Sigmoid colon (tissue), 6 donors: ENCODE measurements at regions not wholly inside any gene's neighbourhood (a gene's known extent, or its start where the extent isn't known, plus 50 kb on each side); places are given as distances from the start of the nearest gene placed in this dataset.

ENCODE experiments used
- DNase-seq: peaks from one replicate; pipeline ENCODE4 v3.0.0-alpha.2; 2019
- H3K27ac ChIP-seq, 4 donors: fragments of 200-600 bp; sonication (generic); one replicate each; pipeline ENCODE4 v1.5.1; 2016 to 2019; ENCODE audit warnings: mild to moderate bottlenecking in 1 of 4
- H3K27me3 ChIP-seq, 3 donors: fragments of 200-600 bp; sonication (generic); one replicate each; pipeline ENCODE4 v1.5.1; 2019; ENCODE audit warnings: mild to moderate bottlenecking in 1 of 3
- H3K36me3 ChIP-seq, 4 donors: fragments of 200-600 bp; sonication (generic); one replicate each; pipeline ENCODE4 v1.5.1; 2016 to 2019
- H3K4me1 ChIP-seq, 4 donors: fragments of 200-600 bp; sonication (generic); one replicate each; pipeline ENCODE4 v1.5.1; 2017 to 2019
- H3K4me3 ChIP-seq, 4 donors: fragments of 200-600 bp; sonication (generic); one replicate each; pipeline ENCODE4 v1.5.1; 2017 to 2019; ENCODE audit warnings: mild to moderate bottlenecking in 2 of 4, moderate library complexity in 1 of 4
- H3K9me3 ChIP-seq, 4 donors: fragments of 200-600 bp in 3 of 4; sonication (generic) in 3 of 4; one replicate each; pipeline versions ENCODE4 v1.5.1 to v1.6.1; 2013 to 2019
- CTCF ChIP-seq, 4 experiments: fragments of 450-650 bp in 3 of 4; fragments of 200-600 bp in 1 of 4; IDR thresholded peaks; one replicate each; pipeline ENCODE4 v1.5.1; 2016 to 2019; ENCODE audit warnings: antibody characterized with exemption in 4 of 4, mild to moderate bottlenecking in 3 of 4, moderate library complexity in 2 of 4
- EP300 ChIP-seq, 4 donors: sonication (generic); formaldehyde crosslinking; IDR thresholded peaks; one replicate each; pipeline ENCODE4 v1.6.1; 2017; ENCODE audit warnings: antibody characterized with exemption in 4 of 4
- POLR2A ChIP-seq, 2 donors: fragments of 450-650 bp; IDR thresholded peaks; one replicate each; pipeline ENCODE4 v1.6.1; 2016; ENCODE audit warnings: antibody characterized with exemption in 2 of 2, mild to moderate bottlenecking in 2 of 2, moderate library complexity in 2 of 2
- POLR2AphosphoS5 ChIP-seq, 4 donors: sonication (generic); formaldehyde crosslinking; IDR thresholded peaks; one replicate each; pipeline ENCODE4 v1.6.1; 2017; ENCODE audit warnings: antibody characterized with exemption in 4 of 4
- WGBS, 2 donors: extraction: QIAGEN DNeasy Blood & Tissue Kit; methylation state at CpG; one replicate each; pipeline ENCODE4 v1.1.7; 2013; 5-methylcytosine and 5-hydroxymethylcytosine counted together
- intact Hi-C: fragments of 100-400 bp; cut with DNase I; formaldehyde crosslinking; loops from one replicate; pipeline ENCODE4 v1.15.1; 2023
- donor health status: healthy with polysubstance abuse.
- donor health status: healthy.

GRCh38 chr7:117972606-117973005 lies 99.4 kb upstream of the CTTNBP2 start:
- intact Hi-C loops, result no loop called here
- no peaks in the 10 kb centered on the region for H3K4me1 ChIP-seq
- 78 to 86% methylated on average over 4 of the region's 4 CpGs for WGBS, 2 donors
- TF ChIP-seq POLR2AphosphoS5 (IDR thresholded peaks at IDR 0.05) (no peak), POLR2A (IDR thresholded peaks at IDR 0.05) (no peak), CTCF (IDR thresholded peaks at IDR 0.05) (no peak), EP300 (IDR thresholded peaks at IDR 0.05) (no peak)
- no peaks in the 10 kb centered on the region for H3K9me3 ChIP-seq
- H3K27ac ChIP-seq, result no peak overlapping the region
- DNase-seq, result no peak
- no peak overlapping the region for H3K4me3 ChIP-seq
- H3K27me3 ChIP-seq, result no peaks in the 10 kb centered on the region
- H3K36me3 ChIP-seq, result no peaks in the 10 kb centered on the region

GRCh38 chr7:117973975-117974374 lies 100.7 kb upstream of the CTTNBP2 start:
- no peak overlapping the region for H3K4me3 ChIP-seq
- H3K4me1 ChIP-seq, result no peaks in the 10 kb centered on the region
- no peak for DNase-seq
- no peak for TF ChIP-seq EP300 (IDR thresholded peaks at IDR 0.05)
- no peak for TF ChIP-seq POLR2A (IDR thresholded peaks at IDR 0.05)
- TF ChIP-seq CTCF (IDR thresholded peaks at IDR 0.05), result no peak
- TF ChIP-seq POLR2AphosphoS5 (IDR thresholded peaks at IDR 0.05), result no peak
- H3K36me3 ChIP-seq, result no peaks in the 10 kb centered on the region
- WGBS, 2 donors, result 93 to 95% methylated on average over 5 of the region's 5 CpGs
- H3K9me3 ChIP-seq, result no peaks in the 10 kb centered on the region
- intact Hi-C loops, result no loop called here
- no peaks in the 10 kb centered on the region for H3K27me3 ChIP-seq
- H3K27ac ChIP-seq, result no peak overlapping the region

- H3K27ac ChIP-seq, result no peak overlapping the region
- no peaks in the 10 kb centered on the region for H3K36me3 ChIP-seq
- H3K27me3 ChIP-seq, result no peaks in the 10 kb centered on the region
- H3K4me3 ChIP-seq, result no peak overlapping the region
- intact Hi-C loops, result no loop called here
- no peak for DNase-seq
- TF ChIP-seq EP300 (IDR thresholded peaks at IDR 0.05), result no peak
- no peak for TF ChIP-seq POLR2A (IDR thresholded peaks at IDR 0.05)
- TF ChIP-seq CTCF (IDR thresholded peaks at IDR 0.05), result no peak
- TF ChIP-seq POLR2AphosphoS5 (IDR thresholded peaks at IDR 0.05), result no peak
- no peaks in the 10 kb centered on the region for H3K9me3 ChIP-seq
- no peaks in the 10 kb centered on the region for H3K4me1 ChIP-seq
- 68 to 77% methylated on average over 2 of the region's 2 CpGs for WGBS, 2 donors
Observed at GRCh38 chr7:117974891-117975290, 101.7 kb upstream of the CTTNBP2 start.

DNA sequence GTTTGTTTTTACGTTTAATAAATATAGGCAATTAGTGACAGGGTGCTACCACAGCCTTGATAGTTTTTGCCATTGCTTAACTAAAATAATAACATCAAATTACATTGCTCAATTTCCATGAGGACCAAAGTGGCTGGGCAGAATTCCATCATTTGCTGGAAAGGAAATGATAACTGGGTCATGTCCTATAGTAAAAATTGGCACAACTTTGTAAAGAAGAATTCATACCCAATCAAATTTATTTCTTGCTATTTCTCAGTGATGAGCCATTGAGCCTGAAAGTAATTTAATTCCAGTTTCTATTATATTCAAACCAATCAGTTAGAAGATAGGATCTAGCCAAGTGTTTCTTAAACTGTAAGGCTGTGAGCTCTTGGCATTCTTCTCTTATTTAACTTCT lies 102.2 kb upstream of the CTTNBP2 start:
- whole genome bisulfite sequencing, 2 donors, result 75 to 79% methylated on average over 1 of the region's 1 CpG
- TF ChIP-seq CTCF (IDR thresholded peaks at IDR 0.05) (no peak), POLR2A (IDR thresholded peaks at IDR 0.05) (no peak), POLR2AphosphoS5 (IDR thresholded peaks at IDR 0.05) (no peak), EP300 (IDR thresholded peaks at IDR 0.05) (no peak)
- H3K36me3 ChIP-seq, result no peaks in the 10 kb centered on the region
- no peaks in the 10 kb centered on the region for H3K4me1 ChIP-seq
- no peaks in the 10 kb centered on the region for H3K27me3 ChIP-seq
- H3K27ac ChIP-seq, result no peak overlapping the region
- intact Hi-C loops, result no loop called here
- DNase-seq, result no peak
- H3K9me3 ChIP-seq, result no peaks in the 10 kb centered on the region
- no peak overlapping the region for H3K4me3 ChIP-seq

GRCh38 chr7:117979954-117980497 lies 106.8 kb upstream of the CTTNBP2 start:
- WGBS, 2 donors, result 89 to 91% methylated on average over 4 of the region's 4 CpGs
- Histone ChIP-seq H3K27me3 (no peaks in the 10 kb centered on the region), H3K9me3 (no peaks in the 10 kb centered on the region), H3K27ac (no peak overlapping the region), H3K4me3 (no peak overlapping the region), H3K4me1 (no peaks in the 10 kb centered on the region), H3K36me3 (no peaks in the 10 kb centered on the region)
- intact Hi-C loops, result no loop called here
- no peak for DNase-seq
- no peak for TF ChIP-seq POLR2A (IDR thresholded peaks at IDR 0.05)
- TF ChIP-seq POLR2AphosphoS5 (IDR thresholded peaks at IDR 0.05), result no peak
- no peak for TF ChIP-seq EP300 (IDR thresholded peaks at IDR 0.05)
- no peak for TF ChIP-seq CTCF (IDR thresholded peaks at IDR 0.05)
